GM12891 (cell line): ENCODE measurements at regions not wholly inside any gene's neighbourhood (a gene's known extent, or its start where the extent isn't known, plus 50 kb on each side); places are given as distances from the start of the nearest gene placed in this dataset.

ENCODE experiments used
- PAX5 ChIP-seq: IDR thresholded peaks from 2 replicates; pipeline ENCODE4 v1.6.1; 2011; ENCODE audit warnings: low read length, moderate library complexity, mild to moderate bottlenecking; ENCODE audit not compliant: insufficient read depth, severe bottlenecking
- POLR2A ChIP-seq: IDR thresholded peaks from 2 replicates; pipeline ENCODE4 v1.6.1; 2011; ENCODE audit warnings: low read depth, low read length, control low read depth
- POLR2AphosphoS5 ChIP-seq: IDR thresholded peaks from 2 replicates; pipeline ENCODE4 v1.6.1; 2011; ENCODE audit warnings: low read depth, low read length, control low read depth
- SPI1 ChIP-seq: IDR thresholded peaks from 2 replicates; pipeline ENCODE4 v1.6.1; 2011; ENCODE audit warnings: low read depth, low read length, control low read depth
- TAF1 ChIP-seq: IDR thresholded peaks from 2 replicates; pipeline ENCODE4 v1.6.1; 2011; ENCODE audit warnings: low read depth, low read length, control low read depth

DNA sequence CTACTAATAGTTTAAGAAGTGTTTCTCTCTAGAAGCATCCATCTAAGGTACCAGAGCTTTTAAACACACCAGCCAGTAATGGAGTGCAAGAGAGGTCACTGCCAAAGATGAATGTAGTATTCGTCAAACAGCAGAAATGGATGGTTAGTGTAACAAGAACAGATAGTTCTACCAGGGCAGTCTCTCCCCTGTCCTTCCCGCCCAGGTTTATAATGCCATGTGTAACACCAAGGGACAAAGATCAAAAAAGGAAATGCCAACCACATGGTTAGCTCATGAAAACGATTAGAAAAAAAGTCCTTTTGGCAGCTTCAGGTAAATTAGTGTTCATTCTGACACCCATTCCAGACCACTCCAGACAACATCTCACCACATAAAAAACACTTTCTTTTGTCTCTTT is 100.9 kb downstream of the RPS29 start:
- TF ChIP-seq POLR2A (no peak), POLR2AphosphoS5 (no peak), TAF1 (no peak), SPI1 (no peak), PAX5 (no peak)
